GM12872 (cell line): ENCODE measurements at regions not wholly inside any gene's neighbourhood (a gene's known extent, or its start where the extent isn't known, plus 50 kb on each side); places are given as distances from the start of the nearest gene placed in this dataset.

Experiments used
- CTCF ChIP-seq: IDR thresholded peaks from 3 replicates; pipeline ENCODE4 v1.5.1; 2011; ENCODE audit warnings: low read depth, mild to moderate bottlenecking, low read length, moderate library complexity; ENCODE audit not compliant: insufficient read depth

DNA sequence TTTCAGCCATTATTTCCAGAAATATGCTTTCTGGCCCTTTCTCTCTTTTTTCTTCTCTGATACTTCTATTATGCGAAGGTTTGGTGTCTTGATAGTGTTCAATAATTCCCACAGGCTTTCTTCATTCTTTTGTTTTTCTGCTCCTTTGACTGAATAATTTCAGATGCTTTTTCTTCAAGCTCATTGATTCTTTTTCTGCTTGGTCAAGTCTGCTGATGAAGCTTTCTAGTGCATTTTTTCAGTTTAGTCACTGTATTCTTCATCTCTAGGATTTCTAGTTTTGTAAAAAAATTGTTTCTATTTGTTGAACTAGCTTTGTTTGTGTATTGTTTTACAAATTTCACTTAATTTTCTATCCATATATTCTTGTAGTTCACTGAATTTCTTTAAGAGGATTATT lies 304.0 kb upstream of the TARS1 start:
- TF ChIP-seq CTCF = no peak

GRCh38 chr5:33143405-33144123 lies 297.2 kb upstream of the TARS1 start:
- no peak for TF ChIP-seq CTCF

- no peak for TF ChIP-seq CTCF
These were observed 293.9 kb upstream of the TARS1 start for GRCh38 chr5:33146881-33147280.

DNA sequence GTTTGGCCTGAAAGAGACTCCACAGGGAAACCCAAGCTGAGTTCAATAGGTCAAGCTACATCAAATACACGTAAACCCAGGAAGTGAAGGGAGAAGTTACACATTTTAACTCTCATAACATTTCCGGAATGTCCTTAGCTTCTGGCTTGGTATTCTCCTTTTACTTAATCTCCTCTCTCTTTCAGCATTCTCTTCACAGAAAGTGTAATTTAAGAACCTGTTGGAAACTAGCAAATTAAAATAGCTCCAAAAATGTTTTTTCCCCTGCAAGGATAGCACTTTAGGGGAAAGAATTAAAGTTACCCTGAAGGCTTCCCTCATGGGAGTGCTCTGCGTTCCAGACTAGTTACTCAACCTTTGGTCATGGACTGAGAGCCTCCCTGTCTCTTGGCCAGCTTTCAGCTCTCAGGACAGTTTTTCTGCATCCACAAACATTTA lies 292.7 kb upstream of the TARS1 start:
- no peak for TF ChIP-seq CTCF

DNA sequence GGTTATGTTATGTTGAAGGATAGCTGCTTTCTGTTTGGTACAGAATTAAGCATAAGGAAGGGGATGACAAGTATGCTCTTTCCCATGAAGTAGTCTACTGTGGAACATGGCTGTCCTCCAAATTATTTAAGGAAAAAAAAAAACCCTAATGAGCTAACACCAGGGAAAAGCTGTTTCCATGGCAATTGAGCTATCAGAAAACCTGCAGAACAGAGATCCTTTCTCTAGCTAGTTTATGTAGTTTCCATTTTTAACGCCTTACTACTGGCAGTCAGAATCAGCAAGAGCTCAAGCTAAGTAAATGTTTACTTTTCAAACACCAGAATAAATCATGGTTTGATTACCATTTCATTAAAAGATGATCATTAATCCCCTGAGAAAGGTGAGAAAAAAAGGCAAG lies 287.4 kb upstream of the TARS1 start:
- TF ChIP-seq CTCF = no peak

DNA sequence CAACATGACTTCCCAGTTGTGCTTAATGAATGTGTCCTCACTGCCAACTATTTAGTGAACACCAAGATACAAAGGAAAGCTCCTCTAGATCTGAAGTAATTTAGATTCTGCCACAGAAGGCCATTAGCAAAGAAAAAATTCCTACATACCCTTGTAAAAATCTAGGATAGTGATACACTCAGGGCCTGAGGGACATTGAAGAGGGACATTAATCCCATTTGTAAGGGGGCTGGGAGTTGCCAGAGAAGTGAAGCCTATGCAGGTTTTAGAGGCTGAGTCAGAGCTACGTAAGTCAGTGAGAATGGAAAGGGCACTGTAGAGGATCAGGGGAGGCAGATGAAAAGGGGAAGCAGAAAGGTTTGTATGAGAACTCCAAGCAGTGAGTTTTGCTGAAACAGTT lies 286.9 kb upstream of the TARS1 start:
- no peak for TF ChIP-seq CTCF

GRCh38 chr5:33160871-33161270 lies 279.9 kb upstream of the TARS1 start:
- no peak for TF ChIP-seq CTCF

DNA sequence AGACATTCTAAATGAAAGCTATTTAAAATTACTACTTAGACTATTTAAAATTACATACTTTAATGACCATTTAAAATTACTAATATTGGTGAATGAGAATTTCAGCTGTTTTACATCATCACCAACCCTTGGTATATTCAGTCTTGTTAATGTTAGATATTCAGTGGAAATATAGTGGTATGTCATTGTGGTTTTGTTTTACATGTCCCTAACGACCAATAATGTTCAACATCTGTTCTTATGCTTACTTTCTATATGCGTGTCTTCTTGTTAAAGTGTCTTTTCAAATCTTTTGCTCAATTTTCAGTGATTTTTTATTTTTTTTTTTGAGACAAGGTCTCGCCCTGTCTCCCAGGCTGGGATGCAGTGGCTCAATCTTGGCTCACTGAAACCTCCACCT lies 279.3 kb upstream of the TARS1 start:
- TF ChIP-seq CTCF = no peak
